Hepatocyte (in vitro differentiated cells): ENCODE measurements at regions not wholly inside any gene's neighbourhood (a gene's known extent, or its start where the extent isn't known, plus 50 kb on each side); places are given as distances from the start of the nearest gene placed in this dataset.

ENCODE experiments used
- EZH2phosphoT487 ChIP-seq: fragments of 200-600 bp; sonication (generic); IDR thresholded peaks from one replicate; pipeline ENCODE4 v1.6.1; 2018; ENCODE audit warnings: antibody characterized with exemption, mild to moderate bottlenecking, low read depth, moderate library complexity; ENCODE audit not compliant: unreplicated experiment, severe bottlenecking
- TF ChIP-seq, protein P1 (sequence below): fragments of 200-600 bp; sonication (generic); IDR thresholded peaks from 2 replicates; pipeline ENCODE4 v1.5.1; 2016; ENCODE audit warnings: antibody characterized with exemption, mild to moderate bottlenecking; ENCODE audit not compliant: poor library complexity

DNA sequence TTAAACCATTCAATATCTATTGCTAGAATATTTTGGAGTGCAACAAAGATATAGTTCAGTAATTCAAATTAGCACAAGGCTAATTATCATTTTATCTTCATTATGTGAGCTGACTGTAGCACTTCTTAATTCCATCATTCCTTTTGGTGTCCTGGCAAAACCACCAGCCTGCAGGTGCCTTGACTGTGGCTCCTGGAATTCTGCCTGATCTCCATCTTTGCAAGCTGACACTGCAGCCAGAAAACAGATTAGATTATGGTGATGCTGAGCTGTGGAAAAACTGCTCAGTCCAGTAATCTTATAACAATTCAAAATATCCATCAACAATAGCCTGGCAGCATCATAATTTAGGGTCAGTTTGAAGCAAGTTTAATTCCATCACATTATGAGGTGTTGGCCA is 919.5 kb downstream of the DTWD2 start:
- no peak for TF ChIP-seq EZH2phosphoT487
- TF ChIP-seq, protein P1, sequence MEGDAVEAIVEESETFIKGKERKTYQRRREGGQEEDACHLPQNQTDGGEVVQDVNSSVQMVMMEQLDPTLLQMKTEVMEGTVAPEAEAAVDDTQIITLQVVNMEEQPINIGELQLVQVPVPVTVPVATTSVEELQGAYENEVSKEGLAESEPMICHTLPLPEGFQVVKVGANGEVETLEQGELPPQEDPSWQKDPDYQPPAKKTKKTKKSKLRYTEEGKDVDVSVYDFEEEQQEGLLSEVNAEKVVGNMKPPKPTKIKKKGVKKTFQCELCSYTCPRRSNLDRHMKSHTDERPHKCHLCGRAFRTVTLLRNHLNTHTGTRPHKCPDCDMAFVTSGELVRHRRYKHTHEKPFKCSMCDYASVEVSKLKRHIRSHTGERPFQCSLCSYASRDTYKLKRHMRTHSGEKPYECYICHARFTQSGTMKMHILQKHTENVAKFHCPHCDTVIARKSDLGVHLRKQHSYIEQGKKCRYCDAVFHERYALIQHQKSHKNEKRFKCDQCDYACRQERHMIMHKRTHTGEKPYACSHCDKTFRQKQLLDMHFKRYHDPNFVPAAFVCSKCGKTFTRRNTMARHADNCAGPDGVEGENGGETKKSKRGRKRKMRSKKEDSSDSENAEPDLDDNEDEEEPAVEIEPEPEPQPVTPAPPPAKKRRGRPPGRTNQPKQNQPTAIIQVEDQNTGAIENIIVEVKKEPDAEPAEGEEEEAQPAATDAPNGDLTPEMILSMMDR: no peak
